Spleen (tissue), 11 donors: ENCODE measurements at regions not wholly inside any gene's neighbourhood (a gene's known extent, or its start where the extent isn't known, plus 50 kb on each side); places are given as distances from the start of the nearest gene placed in this dataset.
"Not testable (repeated sequence)": the region's sequence is repeated elsewhere in the genome, so short reads cannot be mapped to it uniquely, and the experiment has no call there.

Experiments
- DNase-seq: peaks from one replicate; pipeline ENCODE4 v3.0.0-alpha.2; 2020
- H3K27ac ChIP-seq, 8 donors: fragments of 200-600 bp; sonication (generic) in 7 of 8; 1 replicate in 4 of 8; 2 replicates in 4 of 8; pipeline versions ENCODE4 v1.5.0 to v1.8.0; 2016 to 2021; ENCODE audit warnings: inconsistent platforms in 4 of 8, mild to moderate bottlenecking in 4 of 8, moderate library complexity in 1 of 8
- H3K27me3 ChIP-seq, 7 donors: fragments of 200-600 bp; sonication (generic) in 6 of 7; replicated peaks in 1 of 7; 1 replicate in 4 of 7; 2 replicates in 3 of 7; pipeline versions ENCODE4 v1.5.0 to v1.8.0; 2016 to 2021; ENCODE audit warnings: inconsistent platforms in 3 of 7, mild to moderate bottlenecking in 1 of 7
- H3K36me3 ChIP-seq, 6 donors: fragments of 200-600 bp; sonication (generic) in 5 of 6; 1 replicate in 4 of 6; 2 replicates in 2 of 6; pipeline versions ENCODE4 v1.5.0 to v1.8.0; 2016 to 2021; ENCODE audit warnings: inconsistent platforms in 2 of 6
- H3K4me1 ChIP-seq, 6 donors: fragments of 200-600 bp; sonication (generic) in 5 of 6; 1 replicate in 3 of 6; 2 replicates in 3 of 6; pipeline versions ENCODE4 v1.5.0 to v1.8.0; 2016 to 2021; ENCODE audit warnings: inconsistent platforms in 3 of 6
- H3K4me3 ChIP-seq, 8 donors: fragments of 200-600 bp; sonication (generic) in 7 of 8; 1 replicate in 4 of 8; 2 replicates in 4 of 8; pipeline versions ENCODE4 v1.5.0 to v1.8.0; 2016 to 2021; ENCODE audit warnings: inconsistent platforms in 4 of 8, mild to moderate bottlenecking in 4 of 8, moderate library complexity in 2 of 8
- H3K9me3 ChIP-seq, 8 donors: fragments of 200-600 bp; sonication (generic) in 7 of 8; 1 replicate in 4 of 8; 2 replicates in 4 of 8; pipeline versions ENCODE4 v1.5.0 to v1.8.0; 2016 to 2021; ENCODE audit warnings: inconsistent platforms in 4 of 8
- POLR2A ChIP-seq, 3 donors: fragments of 450-650 bp; IDR thresholded peaks; one replicate each; pipeline ENCODE4 v1.5.1; 2017; ENCODE audit warnings: antibody characterized with exemption in 3 of 3, mild to moderate bottlenecking in 1 of 3
- POLR2AphosphoS5 ChIP-seq, 3 donors: sonication (generic); formaldehyde crosslinking; IDR thresholded peaks; one replicate each; pipeline ENCODE4 v1.5.1; 2017; ENCODE audit warnings: antibody characterized with exemption in 3 of 3
- WGBS, 5 donors: extraction: QIAGEN DNeasy Blood & Tissue Kit in 3 of 5; methylation state at CpG; one replicate each; pipeline versions ENCODE4 v1.1.5 to v1.1.7; 2013 to 2018; 5-methylcytosine and 5-hydroxymethylcytosine counted together
- intact Hi-C: fragments of 100-400 bp; cut with DNase I; formaldehyde crosslinking; loops from one replicate; pipeline ENCODE4 v1.15.0; 2023; ENCODE audit warnings: low total_unique reads
- TF ChIP-seq, protein P1 (sequence below), 11 experiments: fragments of 200-600 bp in 7 of 11; fragments of 450-650 bp in 4 of 11; sonication (generic) in 4 of 11; IDR thresholded peaks in 8 of 11; conservative IDR thresholded peaks in 3 of 11; 1 replicate in 7 of 11; 2 replicates in 4 of 11; pipeline versions ENCODE4 v1.4.0 to v1.8.0; 2016 to 2021; ENCODE audit warnings: antibody characterized with exemption in 11 of 11, inconsistent platforms in 4 of 11, mild to moderate bottlenecking in 1 of 11
- donor health status: healthy with polysubstance abuse.
- donor health status: DM: no; HTN: no; CAD: no; lungs with moderate emphysema.
- donor health status: DM: no; HTN: no; CAD: no.
- donor health status: Bipolar disorder and iron deficiency.
- donor health status: healthy.
- donor health status: DM: no; HTN: no; CAD: no.
- donor health status: DM: yes; HTN: yes; CAD: no.

GRCh38 chr13:43969919-43970318 lies 90.2 kb downstream of the LACC1 start:
- H3K9me3 ChIP-seq, DNase-seq, intact Hi-C loops, H3K4me1 ChIP-seq, H3K36me3 ChIP-seq, H3K4me3 ChIP-seq, H3K27me3 ChIP-seq, H3K27ac ChIP-seq: not testable (repeated sequence)
- WGBS, 5 donors: 92 to 100% (median 97%) methylated on average over 1 to 27 of the region's 27 CpGs

DNA sequence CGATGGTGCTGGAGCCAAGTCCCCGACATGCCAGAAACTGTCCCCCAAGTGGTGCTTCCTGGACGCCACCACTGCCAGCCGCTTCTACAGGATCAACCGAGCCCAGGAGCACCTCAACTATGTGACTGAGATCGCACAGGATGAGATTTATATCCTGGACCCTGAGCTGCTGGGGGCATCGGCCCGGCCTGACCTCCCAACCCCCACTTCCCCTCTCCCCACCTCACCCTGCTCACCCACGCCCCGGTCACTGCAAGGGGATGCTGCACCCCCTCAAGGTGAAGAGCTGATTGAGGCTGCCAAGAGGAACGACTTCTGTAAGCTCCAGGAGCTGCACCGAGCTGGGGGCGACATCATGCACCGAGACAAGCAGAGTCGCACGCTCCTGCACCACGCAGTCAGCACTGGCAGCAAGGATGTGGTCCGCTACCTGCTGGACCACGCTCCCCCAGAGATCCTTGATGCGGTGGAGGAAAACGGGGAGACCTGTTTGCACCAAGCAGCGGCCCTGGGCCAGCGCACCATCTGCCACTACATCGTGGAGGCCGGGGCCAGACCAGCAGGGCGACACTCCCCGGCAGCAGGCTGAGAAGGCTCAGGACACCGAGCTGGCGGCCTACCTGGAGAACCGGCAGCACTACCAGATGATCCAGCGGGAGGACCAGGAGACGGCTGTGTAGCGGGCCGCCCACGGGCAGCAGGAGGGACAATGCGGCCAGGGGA lies 91.0 kb downstream of the LACC1 start:
- intact Hi-C loops, H3K9me3 ChIP-seq, H3K27me3 ChIP-seq, DNase-seq, H3K4me3 ChIP-seq, H3K27ac ChIP-seq, H3K36me3 ChIP-seq, H3K4me1 ChIP-seq: not testable (repeated sequence)
- WGBS, 5 donors: 93 to 95% (median 94%) methylated on average over 19 to 34 of the region's 36 CpGs

GRCh38 chr13:43971324-43971723 lies 91.6 kb downstream of the LACC1 start:
- DNase-seq, H3K4me1 ChIP-seq, H3K27me3 ChIP-seq, H3K27ac ChIP-seq, intact Hi-C loops, H3K4me3 ChIP-seq, H3K9me3 ChIP-seq, H3K36me3 ChIP-seq: not testable (repeated sequence)
- WGBS, 5 donors: 78 to 96% (median 93%) methylated on average over 5 to 16 of the region's 19 CpGs; no CpG with 5 or more reads in 1 of the 5 donors

DNA sequence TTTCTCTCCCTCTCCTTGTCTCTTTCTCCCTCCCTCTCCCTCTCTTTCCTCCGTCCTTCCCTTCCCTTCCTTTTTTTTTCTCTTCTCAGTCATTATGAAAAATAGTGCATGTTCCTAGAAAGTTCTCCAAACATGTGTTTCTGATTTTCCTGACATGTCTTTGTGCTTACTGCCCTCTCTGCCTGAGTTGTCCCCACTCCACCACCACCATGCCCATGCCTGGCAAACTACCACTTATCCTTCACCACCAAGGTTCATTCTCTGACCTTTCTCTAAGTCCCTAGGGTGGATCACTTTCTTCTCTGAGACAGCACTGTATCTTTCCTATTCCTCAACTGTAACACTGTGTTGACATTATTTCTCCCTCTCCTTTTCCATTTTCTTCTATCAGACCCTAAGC lies 98.2 kb downstream of the LACC1 start:
- WGBS, 5 donors: 61 to 81% (median 70%) methylated on average over 1 of the region's 1 CpG
- TF ChIP-seq, protein P1, sequence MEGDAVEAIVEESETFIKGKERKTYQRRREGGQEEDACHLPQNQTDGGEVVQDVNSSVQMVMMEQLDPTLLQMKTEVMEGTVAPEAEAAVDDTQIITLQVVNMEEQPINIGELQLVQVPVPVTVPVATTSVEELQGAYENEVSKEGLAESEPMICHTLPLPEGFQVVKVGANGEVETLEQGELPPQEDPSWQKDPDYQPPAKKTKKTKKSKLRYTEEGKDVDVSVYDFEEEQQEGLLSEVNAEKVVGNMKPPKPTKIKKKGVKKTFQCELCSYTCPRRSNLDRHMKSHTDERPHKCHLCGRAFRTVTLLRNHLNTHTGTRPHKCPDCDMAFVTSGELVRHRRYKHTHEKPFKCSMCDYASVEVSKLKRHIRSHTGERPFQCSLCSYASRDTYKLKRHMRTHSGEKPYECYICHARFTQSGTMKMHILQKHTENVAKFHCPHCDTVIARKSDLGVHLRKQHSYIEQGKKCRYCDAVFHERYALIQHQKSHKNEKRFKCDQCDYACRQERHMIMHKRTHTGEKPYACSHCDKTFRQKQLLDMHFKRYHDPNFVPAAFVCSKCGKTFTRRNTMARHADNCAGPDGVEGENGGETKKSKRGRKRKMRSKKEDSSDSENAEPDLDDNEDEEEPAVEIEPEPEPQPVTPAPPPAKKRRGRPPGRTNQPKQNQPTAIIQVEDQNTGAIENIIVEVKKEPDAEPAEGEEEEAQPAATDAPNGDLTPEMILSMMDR (IDR thresholded peaks at IDR 0.05 in 8 of 11, conservative IDR thresholded peaks at IDR 0.05 in 3 of 11): no peak
- no peak for TF ChIP-seq POLR2A (IDR thresholded peaks at IDR 0.05)
- TF ChIP-seq POLR2AphosphoS5 (IDR thresholded peaks at IDR 0.05): no peak

GRCh38 chr13:43978688-43979087 lies 99.0 kb downstream of the LACC1 start:
- H3K27me3 ChIP-seq: peaks cover 0 to 14% (median 0%) of the 10 kb centered on the region in 7 donors
- H3K4me1 ChIP-seq: no peaks in the 10 kb centered on the region
- 81 to 90% (median 87%) methylated on average over 5 of the region's 5 CpGs for WGBS, 5 donors
- DNase-seq: no peak
- intact Hi-C loops: no loop called here
- no peak overlapping the region for H3K4me3 ChIP-seq
- TF ChIP-seq, protein P1 (IDR thresholded peaks at IDR 0.05 in 8 of 11, conservative IDR thresholded peaks at IDR 0.05 in 3 of 11): no peak
- TF ChIP-seq POLR2A (IDR thresholded peaks at IDR 0.05) (no peak), POLR2AphosphoS5 (IDR thresholded peaks at IDR 0.05) (no peak)
- no peak overlapping the region for H3K27ac ChIP-seq
- H3K9me3 ChIP-seq: no peaks in the 10 kb centered on the region
- no peaks in the 10 kb centered on the region for H3K36me3 ChIP-seq

More for the DNA sequence above, 98.2 kb downstream of the LACC1 start:
- intact Hi-C loops: no loop called here
- H3K36me3 ChIP-seq: no peaks in the 10 kb centered on the region
- H3K4me3 ChIP-seq: no peak overlapping the region
- H3K4me1 ChIP-seq: no peaks in the 10 kb centered on the region
- H3K9me3 ChIP-seq: no peaks in the 10 kb centered on the region
- no peak for DNase-seq
- H3K27me3 ChIP-seq: peaks cover 0 to 14% (median 0%) of the 10 kb centered on the region in 7 donors
- H3K27ac ChIP-seq: no peak overlapping the region

- Histone ChIP-seq H3K4me3 (no peak overlapping the region), H3K27ac (no peak overlapping the region), H3K36me3 (no peaks in the 10 kb centered on the region), H3K9me3 (no peaks in the 10 kb centered on the region), H3K4me1 (no peaks in the 10 kb centered on the region), H3K27me3 (peaks cover 0 to 14% (median 0%) of the 10 kb centered on the region in 7 donors)
- TF ChIP-seq POLR2A (IDR thresholded peaks at IDR 0.05): no peak
- TF ChIP-seq POLR2AphosphoS5 (IDR thresholded peaks at IDR 0.05): no peak
- no peak for DNase-seq
- WGBS, 5 donors: 85 to 93% (median 88%) methylated on average over 2 of the region's 2 CpGs
- intact Hi-C loops: no loop called here
Measured at GRCh38 chr13:43979492-43979891, 99.8 kb downstream of the LACC1 start.
